Fibroblast of the aortic adventitia (primary cell): ENCODE measurements at regions not wholly inside any gene's neighbourhood (a gene's known extent, or its start where the extent isn't known, plus 50 kb on each side); places are given as distances from the start of the nearest gene placed in this dataset.

Source experiments
- DNase-seq: peaks from one replicate; pipeline ENCODE4 v3.0.0-alpha.2; 2010; ENCODE audit warnings: low read depth
- H3K4me3 ChIP-seq: 2 replicates; pipeline ENCODE4 v1.5.1; 2011; ENCODE audit warnings: low read depth, mild to moderate bottlenecking, control low read depth, low read length, moderate library complexity
- TF ChIP-seq, protein P1 (sequence below): IDR thresholded peaks from 2 replicates; pipeline ENCODE4 v1.5.1; 2011; ENCODE audit warnings: mild to moderate bottlenecking, low read length, control low read depth, inconsistent platforms; ENCODE audit not compliant: insufficient read depth

- TF ChIP-seq, protein P1, sequence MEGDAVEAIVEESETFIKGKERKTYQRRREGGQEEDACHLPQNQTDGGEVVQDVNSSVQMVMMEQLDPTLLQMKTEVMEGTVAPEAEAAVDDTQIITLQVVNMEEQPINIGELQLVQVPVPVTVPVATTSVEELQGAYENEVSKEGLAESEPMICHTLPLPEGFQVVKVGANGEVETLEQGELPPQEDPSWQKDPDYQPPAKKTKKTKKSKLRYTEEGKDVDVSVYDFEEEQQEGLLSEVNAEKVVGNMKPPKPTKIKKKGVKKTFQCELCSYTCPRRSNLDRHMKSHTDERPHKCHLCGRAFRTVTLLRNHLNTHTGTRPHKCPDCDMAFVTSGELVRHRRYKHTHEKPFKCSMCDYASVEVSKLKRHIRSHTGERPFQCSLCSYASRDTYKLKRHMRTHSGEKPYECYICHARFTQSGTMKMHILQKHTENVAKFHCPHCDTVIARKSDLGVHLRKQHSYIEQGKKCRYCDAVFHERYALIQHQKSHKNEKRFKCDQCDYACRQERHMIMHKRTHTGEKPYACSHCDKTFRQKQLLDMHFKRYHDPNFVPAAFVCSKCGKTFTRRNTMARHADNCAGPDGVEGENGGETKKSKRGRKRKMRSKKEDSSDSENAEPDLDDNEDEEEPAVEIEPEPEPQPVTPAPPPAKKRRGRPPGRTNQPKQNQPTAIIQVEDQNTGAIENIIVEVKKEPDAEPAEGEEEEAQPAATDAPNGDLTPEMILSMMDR = no peak
- DNase-seq = no peak
Measured at GRCh38 chr3:191781044-191781443, 320.1 kb downstream of the PYDC2 start.

DNA sequence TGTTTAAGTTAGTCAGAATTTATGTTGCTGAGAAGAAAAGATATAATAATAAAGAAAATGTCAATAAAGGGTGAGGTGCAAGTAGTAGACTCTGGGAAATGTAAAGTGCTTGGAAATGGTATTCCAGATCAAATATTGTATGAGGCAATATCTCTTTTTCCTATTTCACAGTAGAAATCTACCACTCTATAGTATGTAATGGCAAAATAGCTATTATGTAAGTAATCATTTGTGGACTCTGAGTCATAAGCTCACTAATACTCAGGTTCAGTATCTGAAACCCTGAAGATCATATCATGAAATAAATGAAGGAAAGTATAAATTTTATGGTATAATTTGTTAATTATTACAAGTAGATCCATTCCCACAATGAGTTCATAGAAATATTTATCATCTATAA, 322.1 kb downstream of the PYDC2 start:
- no peak for DNase-seq
- H3K4me3 ChIP-seq = no peak overlapping the region
- TF ChIP-seq, protein P1 = no peak

More at GRCh38 chr3:191781044-191781443, 320.1 kb downstream of the PYDC2 start:
- no peak overlapping the region for H3K4me3 ChIP-seq

- no peak for DNase-seq
- H3K4me3 ChIP-seq = no peak overlapping the region
- TF ChIP-seq, protein P1 = no peak
Measured at GRCh38 chr3:191790934-191791333, 330.0 kb downstream of the PYDC2 start.

- DNase-seq = no peak
- TF ChIP-seq, protein P1 = no peak
- no peak overlapping the region for H3K4me3 ChIP-seq
Measured at GRCh38 chr3:191792580-191792979, 331.6 kb downstream of the PYDC2 start.

DNA sequence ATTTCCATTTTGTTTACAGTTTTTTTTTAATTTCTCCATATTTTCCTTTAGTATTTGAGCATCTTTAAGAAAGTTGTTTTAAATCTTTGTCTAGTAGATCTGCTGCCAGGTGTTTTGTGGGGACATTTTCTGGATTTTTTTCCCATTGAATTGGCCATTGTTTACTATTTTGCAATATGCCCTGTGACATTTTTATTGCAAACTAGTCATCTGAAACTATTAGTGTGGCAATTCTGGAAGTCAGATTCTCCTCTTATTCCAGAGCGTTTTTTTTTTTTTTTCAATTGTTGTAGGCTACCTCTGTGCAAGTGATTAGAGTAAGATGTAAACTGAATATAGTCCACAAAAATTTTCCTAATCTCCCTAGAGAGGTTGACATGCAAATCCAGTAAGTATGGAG, 334.2 kb downstream of the PYDC2 start:
- no peak for DNase-seq
- no peak overlapping the region for H3K4me3 ChIP-seq
- TF ChIP-seq, protein P1 = no peak

DNA sequence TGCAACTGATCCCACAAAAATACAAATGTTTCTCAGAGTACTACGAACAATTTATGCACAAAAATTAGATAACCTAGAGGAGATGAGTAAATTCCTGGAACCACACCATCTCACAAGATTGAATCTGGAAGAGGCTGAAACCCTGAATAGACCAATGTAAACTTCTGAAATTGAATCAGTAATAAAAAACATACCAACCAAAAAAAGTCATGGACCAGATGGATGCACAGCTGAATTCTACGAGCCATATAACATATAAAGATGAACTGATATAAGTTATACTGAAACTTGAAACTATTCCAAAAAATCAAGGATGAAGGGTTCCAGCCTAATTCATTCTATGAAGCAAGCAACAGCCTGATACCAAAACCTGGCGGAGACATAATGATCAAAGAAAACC, 336.3 kb downstream of the PYDC2 start:
- TF ChIP-seq, protein P1 = no peak
- DNase-seq = no peak
- no peak overlapping the region for H3K4me3 ChIP-seq

- H3K4me3 ChIP-seq = no peak overlapping the region
- TF ChIP-seq, protein P1 = no peak
- no peak for DNase-seq
Measured at GRCh38 chr3:191802671-191803070, 341.7 kb downstream of the PYDC2 start.
